H4 (cell line): ENCODE measurements at regions not wholly inside any gene's neighbourhood (a gene's known extent, or its start where the extent isn't known, plus 50 kb on each side); places are given as distances from the start of the nearest gene placed in this dataset.

Experiments
- DNase-seq: peaks from one replicate; pipeline ENCODE4 v3.0.0-alpha.2; 2015; ENCODE audit warnings: low spot score

DNA sequence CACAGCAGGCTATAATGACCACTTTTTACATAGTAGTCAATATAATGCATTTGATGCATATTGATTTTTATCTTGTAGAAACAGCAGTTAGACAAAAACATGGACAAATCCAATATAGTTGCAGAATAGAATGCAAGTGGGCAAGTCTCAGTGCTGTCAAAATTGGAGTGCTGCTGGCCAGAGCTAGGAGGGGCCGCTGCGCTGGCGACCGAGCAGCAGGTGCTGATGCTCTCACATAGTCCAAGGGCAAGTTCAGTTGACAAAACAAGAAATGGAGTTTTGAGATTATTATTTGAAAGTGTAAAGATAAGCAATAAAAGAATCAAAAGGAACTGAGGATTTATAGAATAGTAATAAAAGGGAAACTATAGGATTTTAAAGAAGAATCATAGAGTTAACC, 60.6 kb upstream of the CDK20 start:
- DNase-seq = no peak

DNA sequence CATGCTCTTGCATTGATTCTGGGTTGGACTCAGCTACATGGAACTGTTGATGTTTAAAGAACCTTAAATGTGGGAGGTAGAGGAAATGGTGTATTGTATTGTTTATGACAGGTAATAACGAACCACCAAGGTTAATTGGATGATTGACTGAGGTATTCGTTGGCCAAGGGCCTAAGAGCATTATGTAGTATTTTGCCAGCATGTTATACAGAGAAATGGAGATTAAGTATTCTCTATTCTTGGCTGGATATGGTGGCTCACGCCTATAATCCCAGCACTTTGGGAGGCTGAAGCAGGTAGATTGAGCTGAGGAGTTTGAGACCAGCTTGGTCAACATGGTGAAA, 59.0 kb upstream of the CDK20 start:
- no peak for DNase-seq

DNA sequence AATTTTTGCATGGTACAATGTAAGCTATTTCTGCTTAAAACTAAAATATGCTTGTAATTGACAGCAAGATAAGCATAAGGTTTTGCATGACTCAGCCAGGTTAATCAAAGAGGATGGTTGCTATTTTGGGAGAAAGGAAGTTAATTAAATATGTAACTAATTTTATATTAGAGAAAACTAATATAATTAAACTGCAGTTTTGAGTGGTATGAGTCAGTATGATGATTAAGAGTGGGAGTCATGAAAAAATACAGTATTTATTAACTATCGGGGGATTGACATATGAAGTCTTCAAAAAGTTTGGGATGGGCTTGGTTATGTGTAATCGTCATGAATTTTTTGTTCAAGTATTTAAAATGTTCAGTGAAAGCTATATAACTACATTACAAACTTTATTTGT, 54.0 kb upstream of the CDK20 start:
- DNase-seq = no peak

DNA sequence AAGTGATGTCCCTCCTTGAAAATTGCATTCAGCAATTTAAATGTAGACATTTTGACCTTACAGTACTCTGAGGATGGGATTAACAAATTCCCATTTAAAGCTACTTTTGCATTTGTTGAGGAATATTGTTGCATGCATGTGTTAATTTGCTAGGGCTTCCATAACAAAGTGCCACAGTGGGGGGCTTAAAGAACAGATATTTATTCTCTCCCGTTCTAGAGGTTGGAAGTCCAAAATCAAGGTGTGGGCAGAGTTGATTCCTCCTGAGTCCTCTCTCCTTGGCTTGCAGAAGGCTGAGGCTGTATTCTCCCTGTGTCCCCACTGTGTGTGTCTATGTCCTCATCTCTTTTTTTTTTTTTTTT, 51.8 kb upstream of the CDK20 start:
- no peak for DNase-seq

DNA sequence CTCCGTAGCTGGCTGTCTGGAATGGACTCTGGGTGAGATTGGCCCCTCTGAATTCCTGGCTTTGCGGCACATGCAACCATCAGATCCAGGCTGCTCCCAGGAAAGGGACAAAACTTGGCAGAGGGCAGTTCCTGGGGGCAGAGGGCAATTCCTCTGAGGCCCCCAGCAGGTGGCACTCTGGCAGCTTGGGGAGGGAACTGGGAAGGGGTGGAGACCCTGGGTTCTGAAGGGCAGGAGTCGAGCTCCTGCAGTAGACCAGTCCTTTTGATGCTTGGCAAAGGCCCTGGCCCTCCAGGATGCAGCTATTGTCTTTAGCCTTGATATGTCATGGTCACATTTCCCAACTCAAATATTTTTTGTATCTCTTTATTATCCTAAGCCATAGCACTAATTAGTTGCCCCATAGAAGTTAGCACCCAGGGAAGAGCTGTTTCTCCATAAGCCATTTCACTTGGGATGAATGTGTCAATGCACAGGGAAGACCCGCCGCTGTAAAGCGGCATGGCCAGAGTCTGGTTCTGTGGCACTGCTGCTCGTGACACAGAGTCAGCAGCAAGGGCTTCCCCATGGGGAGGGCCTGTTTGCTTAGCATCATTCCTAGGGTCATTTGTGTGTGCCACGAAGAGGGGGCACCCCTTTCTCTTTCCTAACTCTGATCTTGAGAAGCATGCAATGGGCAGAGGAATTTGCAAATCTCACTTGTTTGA, 51.2 kb upstream of the CDK20 start:
- no peak for DNase-seq

DNA sequence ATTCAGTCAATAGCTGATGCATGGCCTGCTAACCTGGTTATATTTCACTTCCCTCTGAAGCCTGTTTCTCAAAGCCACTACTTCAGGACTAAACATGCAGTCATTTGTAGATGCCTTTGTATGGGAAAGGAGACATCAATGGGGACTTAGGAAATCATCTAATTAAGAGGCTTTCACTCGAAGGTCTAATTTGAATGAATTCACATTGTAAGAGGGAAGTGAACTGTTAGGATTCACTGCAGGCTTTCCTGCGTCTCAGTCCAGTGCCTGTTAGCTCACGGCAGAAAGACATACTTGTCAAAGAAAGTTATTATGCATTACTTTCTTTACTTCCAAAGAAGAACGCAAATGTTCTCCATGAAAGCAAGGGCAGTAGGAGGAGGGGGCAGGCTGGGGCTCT, 50.6 kb upstream of the CDK20 start:
- DNase-seq = no peak
